GM23338 (cell line): ENCODE measurements at regions not wholly inside any gene's neighbourhood (a gene's known extent, or its start where the extent isn't known, plus 50 kb on each side); places are given as distances from the start of the nearest gene placed in this dataset.
A peak's percentile ranks its signal among the peaks of the same experiment; 100 is the strongest.

ENCODE experiments used
- ATAC-seq: fragments of 200-7000 bp; cut with Tn5 transposase; 3 replicates; pipeline ENCODE4 v1.9.1; 2020
- DNase-seq: peaks from one replicate; pipeline ENCODE4 v3.0.0-alpha.2; 2015; ENCODE audit warnings: low spot score
- H2AFZ ChIP-seq: fragments of 200-600 bp; sonication (generic); 2 replicates; pipeline ENCODE4 v1.8.0; 2016; ENCODE audit warnings: antibody characterized with exemption, mild to moderate bottlenecking, moderate library complexity
- H3F3A ChIP-seq: fragments of 200-600 bp; sonication (generic); replicated peaks from 2 replicates; pipeline ENCODE4 v1.8.0; 2017; ENCODE audit warnings: antibody characterized with exemption, mixed run types, low read depth
- H3K27ac ChIP-seq: fragments of 200-600 bp; sonication (generic); 2 replicates; pipeline ENCODE4 v1.6.1; 2016; ENCODE audit warnings: low read depth
- H3K27me3 ChIP-seq: fragments of 200-600 bp; sonication (generic); 2 replicates; pipeline ENCODE4 v1.8.0; 2016; ENCODE audit warnings: mild to moderate bottlenecking, mixed run types, moderate library complexity; ENCODE audit not compliant: insufficient read depth
- H3K36me3 ChIP-seq: fragments of 200-600 bp; sonication (generic); 2 replicates; pipeline ENCODE4 v1.8.0; 2016; ENCODE audit warnings: mild to moderate bottlenecking; ENCODE audit not compliant: insufficient read depth
- H3K4me1 ChIP-seq: fragments of 200-600 bp; sonication (generic); 2 replicates; pipeline ENCODE4 v1.8.0; 2016; ENCODE audit warnings: mild to moderate bottlenecking, moderate library complexity; ENCODE audit not compliant: insufficient read depth
- H3K4me2 ChIP-seq: fragments of 200-600 bp; sonication (generic); 2 replicates; pipeline ENCODE4 v1.7.1; 2017; ENCODE audit warnings: mixed run types
- H3K4me3 ChIP-seq: fragments of 200-600 bp; sonication (generic); 2 replicates; pipeline ENCODE4 v1.6.1; 2016; ENCODE audit warnings: mixed run types
- H3K79me2 ChIP-seq: fragments of 200-600 bp; sonication (generic); replicated peaks from 2 replicates; pipeline ENCODE4 v1.8.0; 2017; ENCODE audit warnings: mild to moderate bottlenecking; ENCODE audit not compliant: insufficient read depth
- H3K9me2 ChIP-seq: fragments of 200-600 bp; sonication (generic); 2 replicates; pipeline ENCODE4 v1.8.0; 2017; ENCODE audit not compliant: insufficient read depth
- H4K20me1 ChIP-seq: fragments of 200-600 bp; sonication (generic); replicated peaks from 2 replicates; pipeline ENCODE4 v1.8.0; 2017; ENCODE audit warnings: mild to moderate bottlenecking; ENCODE audit not compliant: insufficient read depth
- H3K27ac Mint-ChIP-seq: 2 replicates; pipeline ENCODE4 v1.8.0; 2020; ENCODE audit warnings: inconsistent platforms, mild to moderate bottlenecking, moderate library complexity, mixed read lengths
- H3K27me3 Mint-ChIP-seq: 3 replicates; pipeline ENCODE4 v1.8.0; 2022; ENCODE audit warnings: low read depth, mild to moderate bottlenecking, moderate library complexity, mixed read lengths, inconsistent platforms; ENCODE audit not compliant: insufficient read depth, poor library complexity
- H3K36me3 Mint-ChIP-seq: 3 replicates; pipeline ENCODE4 v1.8.0; 2021; ENCODE audit warnings: low read depth, mild to moderate bottlenecking, inconsistent platforms, moderate library complexity, mixed read lengths
- H3K4me1 Mint-ChIP-seq: 3 replicates; pipeline ENCODE4 v1.8.0; 2020; ENCODE audit warnings: mild to moderate bottlenecking, inconsistent platforms, mixed read lengths
- H3K4me3 Mint-ChIP-seq: 3 replicates; pipeline ENCODE4 v1.8.0; 2021; ENCODE audit warnings: moderate library complexity, mild to moderate bottlenecking, inconsistent platforms, mixed read lengths
- H3K9me3 Mint-ChIP-seq: 3 replicates; pipeline ENCODE4 v1.8.0; 2020; ENCODE audit warnings: moderate library complexity, mild to moderate bottlenecking, inconsistent platforms, mixed read lengths
- CREB1 ChIP-seq: fragments of 250-450 bp; sonication (Bioruptor Pico); IDR thresholded peaks from 2 replicates; pipeline ENCODE4 v1.5.0; 2020; ENCODE audit warnings: low read depth, mild to moderate bottlenecking, moderate library complexity
- CTCF ChIP-seq, 2 experiments: fragments of 200-600 bp in 1 of 2; sonication (generic) in 1 of 2; conservative IDR thresholded peaks; 2 replicates each; pipeline versions ENCODE4 v1.5.1 to v1.6.1; 2016 to 2017; ENCODE audit warnings: antibody characterized with exemption in 2 of 2, low read depth in 2 of 2, mild to moderate bottlenecking in 2 of 2, moderate library complexity in 1 of 2
- EZH2 ChIP-seq: fragments of 200-600 bp; sonication (generic); IDR thresholded peaks from one replicate; pipeline ENCODE4 v1.8.0; 2017; ENCODE audit warnings: antibody characterized with exemption, mild to moderate bottlenecking, low read depth; ENCODE audit not compliant: unreplicated experiment
- JUNB ChIP-seq: IDR thresholded peaks from one replicate; pipeline ENCODE4 v1.6.1; 2016; ENCODE audit warnings: antibody characterized with exemption; ENCODE audit not compliant: unreplicated experiment
- POLR2AphosphoS5 ChIP-seq: IDR thresholded peaks from 2 replicates; pipeline ENCODE4 v1.6.1; 2016; ENCODE audit warnings: antibody characterized with exemption, low read depth
- REST ChIP-seq: IDR thresholded peaks from one replicate; pipeline ENCODE4 v1.6.1; 2018; ENCODE audit warnings: antibody characterized with exemption; ENCODE audit not compliant: unreplicated experiment
- STAT1 ChIP-seq: IDR thresholded peaks from one replicate; pipeline ENCODE4 v1.6.1; 2016; ENCODE audit warnings: antibody characterized with exemption; ENCODE audit not compliant: unreplicated experiment
- ZNF114 ChIP-seq: fragments of 250-450 bp; sonication (Bioruptor Pico); IDR thresholded peaks from 2 replicates; pipeline ENCODE4 v1.5.0; 2020; ENCODE audit warnings: mild to moderate bottlenecking, moderate library complexity
- ZNF331 ChIP-seq: fragments of 250-450 bp; sonication (Bioruptor Pico); IDR thresholded peaks from 2 replicates; pipeline ENCODE4 v1.5.0; 2020; ENCODE audit warnings: low read depth, mild to moderate bottlenecking, moderate library complexity

GRCh38 chr7:53245721-53246120 lies 210.3 kb downstream of the POM121L12 start (continued):
- no peak for TF ChIP-seq CTCF (conservative IDR thresholded peaks at IDR 0.05; ENCODE audit: low read depth in 2 of 2)
- no peak for TF ChIP-seq ZNF331 (CRISPR knock-in tag)
- no peak for TF ChIP-seq JUNB

- Histone ChIP-seq H3K4me2 (no peak overlapping the region), H3F3A (no peaks in the 10 kb centered on the region), H3K27ac (no peak overlapping the region), H3K36me3 (no peaks in the 10 kb centered on the region), H3K27me3 (no peaks in the 10 kb centered on the region), H2AFZ (peak overlapping the region; percentile 49; the same call in 1 of the 2 replicates), H3K4me1 (peaks cover 15% of the 10 kb centered on the region), H3K79me2 (no peaks in the 10 kb centered on the region), H4K20me1 (no peaks in the 10 kb centered on the region), H3K9me2 (no peaks in the 10 kb centered on the region; the same call in 1 of the 2 replicates), H3K4me3 (no peak overlapping the region)
- H3K27me3 Mint-ChIP-seq, result peaks cover 6% of the 10 kb centered on the region
- DNase-seq (no peak), ATAC-seq (no peak)
- H3K4me3 Mint-ChIP-seq, result no peak overlapping the region
- no peak for TF ChIP-seq JUNB
- TF ChIP-seq CREB1 (CRISPR knock-in tag), result no peak
- TF ChIP-seq EZH2, result no peak
- no peak for TF ChIP-seq POLR2AphosphoS5
- TF ChIP-seq STAT1, result no peak
- TF ChIP-seq REST, result no peak
- no peak for TF ChIP-seq ZNF114 (CRISPR knock-in tag)
- TF ChIP-seq CTCF (conservative IDR thresholded peaks at IDR 0.05; ENCODE audit: low read depth in 2 of 2), result no peak
- 0 out of 3 replicates have a peak, but pooled peaks cover 2% of the 10 kb centered on the region for H3K9me3 Mint-ChIP-seq
- H3K4me1 Mint-ChIP-seq, result peaks cover 19% of the 10 kb centered on the region
- H3K27ac Mint-ChIP-seq, result no peak overlapping the region
- 0 out of 3 replicates have a peak, but pooled peaks cover 3% of the 10 kb centered on the region for H3K36me3 Mint-ChIP-seq
These were observed 211.5 kb downstream of the POM121L12 start for GRCh38 chr7:53246957-53247356.
